Endothelial cell of umbilical vein (primary cell): ENCODE measurements at regions not wholly inside any gene's neighbourhood (a gene's known extent, or its start where the extent isn't known, plus 50 kb on each side); places are given as distances from the start of the nearest gene placed in this dataset.

Experiments
- BruUV-seq: library from RNA; stranded (reverse); fragments of 400-500 nt; replicated peaks from 2 replicates; lab custom pipeline; 2021; lab: Mats Ljungman, UMichigan
- CTCF ChIA-PET: fragments of 300-600, 350-600 bp; sonication (Branson Sonifier 250); formaldehyde crosslinking; loops from one replicate; lab custom pipeline; 2021; ENCODE audit warnings: antibody characterized with exemption, inconsistent platforms; lab: Charles Lee
- POLR2A ChIA-PET: fragments of 300-600, 350-600 bp; sonication (Branson Sonifier 250); formaldehyde crosslinking; loops from one replicate; lab custom pipeline; 2021; ENCODE audit warnings: antibody characterized with exemption, inconsistent platforms; lab: Charles Lee
- DNase-seq: peaks from one replicate; pipeline ENCODE4 v3.0.0-alpha.2; 2011; ENCODE audit warnings: low read depth, low spot score
- FAIRE-seq: peaks from 2 replicates; lab custom pipeline; 2011; peaks lifted over from hg19 to GRCh38; lab: Jason Lieb, UNC
- H2AFZ ChIP-seq: 2 replicates; pipeline ENCODE4 v1.6.0; 2012; ENCODE audit warnings: low read depth, low read length, control low read depth, inconsistent platforms
- H3K27ac ChIP-seq: 2 replicates; pipeline ENCODE4 v1.5.1; 2011; ENCODE audit warnings: low read depth, mild to moderate bottlenecking, control low read depth, low read length, moderate library complexity; ENCODE audit not compliant: insufficient read depth
- H3K27me3 ChIP-seq, 2 experiments: 2 replicates each; pipeline versions ENCODE4 v1.6.0 to v1.6.1; 2011; ENCODE audit warnings: low read length in 2 of 2, mixed read lengths in 1 of 2; ENCODE audit not compliant: control insufficient read depth in 2 of 2, insufficient read depth in 2 of 2
- H3K36me3 ChIP-seq, 2 experiments: 2 replicates in 1 of 2; 3 replicates in 1 of 2; pipeline ENCODE4 v1.5.1; 2011; ENCODE audit warnings: low read length in 2 of 2, mild to moderate bottlenecking in 1 of 2, moderate library complexity in 1 of 2; ENCODE audit not compliant: control insufficient read depth in 2 of 2, insufficient read depth in 2 of 2; ENCODE audit errors: extremely low read depth in 1 of 2
- H3K4me1 ChIP-seq: 3 replicates; pipeline ENCODE4 v1.5.1; 2011; ENCODE audit warnings: mild to moderate bottlenecking, low read length; ENCODE audit not compliant: control insufficient read depth, insufficient read depth; ENCODE audit errors: extremely low read depth
- H3K4me2 ChIP-seq: 2 replicates; pipeline ENCODE4 v1.6.1; 2011; ENCODE audit warnings: low read length, control low read depth, mixed read lengths; ENCODE audit not compliant: insufficient read depth
- H3K4me3 ChIP-seq, 3 experiments: fragments of 200-600 bp in 1 of 3; sonication (generic), shearing (Covaris generic) in 1 of 3; replicated peaks in 1 of 3; 2 replicates each; pipeline ENCODE4 v1.5.1; 2011 to 2016; ENCODE audit warnings: control low read depth in 3 of 3, low read length in 3 of 3, mild to moderate bottlenecking in 2 of 3, inconsistent platforms in 1 of 3, low read depth in 1 of 3, moderate library complexity in 1 of 3; ENCODE audit not compliant: insufficient read depth in 1 of 3
- H3K79me2 ChIP-seq: 2 replicates; pipeline ENCODE4 v1.6.0; 2012; ENCODE audit warnings: low read length, inconsistent platforms; ENCODE audit not compliant: control insufficient read depth, insufficient read depth
- H3K9ac ChIP-seq: replicated peaks from 2 replicates; pipeline ENCODE3; 2011; ENCODE audit warnings: low read length, control low read depth; ENCODE audit not compliant: insufficient read depth; ENCODE audit errors: extremely low read depth
- H3K9me1 ChIP-seq: replicated peaks from 3 replicates; pipeline ENCODE4 v1.6.0; 2011; ENCODE audit warnings: mild to moderate bottlenecking, low read length; ENCODE audit not compliant: control insufficient read depth, insufficient read depth; ENCODE audit errors: extremely low read depth
- H3K9me3 ChIP-seq: replicated peaks from 2 replicates; pipeline ENCODE4 v1.5.1; 2012; ENCODE audit warnings: low read length, inconsistent platforms; ENCODE audit not compliant: control insufficient read depth, insufficient read depth
- H4K20me1 ChIP-seq: replicated peaks from 2 replicates; pipeline ENCODE3; 2011; ENCODE audit warnings: mild to moderate bottlenecking, low read length; ENCODE audit not compliant: control insufficient read depth, insufficient read depth; ENCODE audit errors: extremely low read depth
- CTCF ChIP-seq, 2 donors: IDR thresholded peaks; 1 replicate in 1 of 2; 2 replicates in 1 of 2; pipeline ENCODE4 v1.5.1; 2011; ENCODE audit warnings: low read length in 2 of 2, mild to moderate bottlenecking in 2 of 2, moderate library complexity in 2 of 2, control low read depth in 1 of 2, inconsistent platforms in 1 of 2, low read depth in 1 of 2; ENCODE audit not compliant: insufficient read depth in 1 of 2; ENCODE audit errors: extremely low read depth in 1 of 2
- EZH2 ChIP-seq: IDR thresholded peaks from 2 replicates; pipeline ENCODE4 v1.6.1; 2012; ENCODE audit warnings: borderline replicate concordance, low read depth, mild to moderate bottlenecking, moderate library complexity, low read length, inconsistent platforms; ENCODE audit not compliant: severe bottlenecking
- FOS ChIP-seq: IDR thresholded peaks from 2 replicates; pipeline ENCODE4 v1.6.1; 2011; ENCODE audit warnings: mild to moderate bottlenecking, low read length, moderate library complexity, borderline replicate concordance; ENCODE audit not compliant: insufficient read depth
- GATA2 ChIP-seq: IDR thresholded peaks from 2 replicates; pipeline ENCODE4 v1.7.0; 2011; ENCODE audit warnings: low read depth, mild to moderate bottlenecking, moderate library complexity, mixed read lengths, low read length; ENCODE audit not compliant: insufficient read length, insufficient read depth
- JUN ChIP-seq: IDR thresholded peaks from 2 replicates; pipeline ENCODE4 v1.6.1; 2011; ENCODE audit warnings: borderline replicate concordance, low read depth; ENCODE audit not compliant: insufficient read length, insufficient read depth
- MAX ChIP-seq: IDR thresholded peaks from 2 replicates; pipeline ENCODE4 v1.6.1; 2011; ENCODE audit not compliant: insufficient read depth, insufficient read length
- MYC ChIP-seq: IDR thresholded peaks from one replicate; pipeline ENCODE4 v1.6.1; 2011; ENCODE audit warnings: mild to moderate bottlenecking, low read depth, low read length
- POLR2A ChIP-seq: IDR thresholded peaks from 2 replicates; pipeline ENCODE4 v1.6.1; 2012; ENCODE audit warnings: low read depth, mild to moderate bottlenecking, control low read depth, low read length
- POLR2AphosphoS5 ChIP-seq: IDR thresholded peaks from 2 replicates; pipeline ENCODE4 v1.6.1; 2012; ENCODE audit warnings: low read depth, mild to moderate bottlenecking, control low read depth, low read length, moderate library complexity; ENCODE audit not compliant: insufficient read depth
- dilution Hi-C: fragments of 300-500 bp; cut with MboI; formaldehyde crosslinking; loops from one replicate; pipeline ENCODE4 v1.15.0; 2019; ENCODE audit warnings: low sequenced_read_pairs; ENCODE audit not compliant: extremely low pct_ligation_motif_present
- intact Hi-C: fragments of 100-400 bp; cut with micrococcal nuclease; formaldehyde crosslinking; loops from one replicate; pipeline ENCODE4 v1.10.0; 2022

- intact Hi-C loops = loop anchor here (10.0 kb wide), 1 partner anchor 253 kb away; the partner anchor contains the start of gene STAG2
- H3K36me3 ChIP-seq = no peaks in the 10 kb centered on the region
- peak overlapping the region; percentile 23 for H3K27ac ChIP-seq
- H4K20me1 ChIP-seq = no peaks in the 10 kb centered on the region
- no peaks in the 10 kb centered on the region for H3K9me1 ChIP-seq
- H3K79me2 ChIP-seq = no peaks in the 10 kb centered on the region
- DNase-seq = no peak
- ChIA-PET CTCF (no interaction called here), POLR2A (no interaction called here)
- peak overlapping the region; percentile 48 for H2AFZ ChIP-seq
- BruUV-seq = no TSS peak
- peak overlapping the region; percentile 16 for H3K9ac ChIP-seq
- H3K4me2 ChIP-seq = no peak overlapping the region
- H3K4me3 ChIP-seq = no peak overlapping the region
- H3K4me1 ChIP-seq = peaks cover 14% of the 10 kb centered on the region
- TF ChIP-seq MAX (no peak), POLR2A (no peak), FOS (peak; percentile 10), EZH2 (no peak), POLR2AphosphoS5 (no peak), JUN (no peak), MYC (no peak), CTCF (IDR thresholded peaks at IDR 0.05; ENCODE audit: extremely low read depth in 1 of 2, insufficient read depth in 1 of 2, low read depth in 1 of 2, low read length in 2 of 2) (no peak), GATA2 (peak; percentile 74)
- dilution Hi-C loops = no loop called here
- no peak for FAIRE-seq
- no peaks in the 10 kb centered on the region for H3K27me3 ChIP-seq
- H3K9me3 ChIP-seq = no peaks in the 10 kb centered on the region
Measured at GRCh38 chrX:124217304-124218251, 114.9 kb upstream of the TEX13D start.
